22Rv1 (cell line): ENCODE measurements at regions not wholly inside any gene's neighbourhood (a gene's known extent, or its start where the extent isn't known, plus 50 kb on each side); places are given as distances from the start of the nearest gene placed in this dataset.

Experiments used
- CTCF ChIP-seq: fragments of 450-650 bp; IDR thresholded peaks from 2 replicates; pipeline ENCODE4 v1.5.1; 2017; ENCODE audit warnings: mild to moderate bottlenecking
- ZFX ChIP-seq: fragments of 450-650 bp; IDR thresholded peaks from 2 replicates; pipeline ENCODE4 v1.6.1; 2017; ENCODE audit warnings: antibody characterized with exemption, borderline replicate concordance

- no peak for TF ChIP-seq CTCF
- no peak for TF ChIP-seq ZFX
Measured at GRCh38 chr2:128735296-128735960, 416.8 kb upstream of the HS6ST1 start.
